ENCODE measurements at regions not wholly inside any gene's neighbourhood (a gene's known extent, or its start where the extent isn't known, plus 50 kb on each side); places are given as distances from the start of the nearest gene placed in this dataset.
A peak's percentile ranks its signal among the peaks of the same experiment; 100 is the strongest.

DNA sequence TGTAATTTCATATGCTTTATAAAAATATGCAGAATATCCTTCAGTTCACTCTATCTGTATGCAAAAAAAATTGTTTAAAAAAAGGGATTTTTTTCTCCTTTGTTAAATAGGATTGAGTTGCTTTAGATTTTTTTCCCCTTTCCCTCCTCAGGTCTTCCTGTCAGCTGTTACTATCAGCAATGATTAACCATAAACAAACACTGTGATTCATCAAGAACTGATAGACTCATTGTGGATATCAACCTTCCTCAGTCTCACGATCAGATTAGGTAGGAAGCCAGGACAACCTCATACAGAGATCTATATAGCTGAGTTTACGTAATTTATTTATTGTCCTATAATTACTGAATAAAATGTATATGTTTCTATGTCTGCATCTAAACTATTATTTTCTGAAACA lies 2136.2 kb upstream of the CELF4 start:
- ChIA-PET CTCF (ENCODE audit: partially characterized antibody) (no interaction called here), POLR2A (ENCODE audit: partially characterized antibody) (no interaction called here)
- no peak overlapping the region for H3K27ac ChIP-seq (ENCODE audit: low read depth, low read length)
- intact Hi-C loops (cut with micrococcal nuclease), result no loop called here
- H3K27me3 ChIP-seq (ENCODE audit: insufficient read depth, low read length), result no peaks in the 10 kb centered on the region
- no peak overlapping the region for H3K4me3 ChIP-seq (ENCODE audit: low read length in 2 of 2)
- no peaks in the 10 kb centered on the region for H3K36me3 ChIP-seq (ENCODE audit: insufficient read depth, low read length)
- Mint-ChIP-seq H3K4me3 (no peak overlapping the region), H3K9me3 (peaks cover 0 to 18% (median 10%) of the 10 kb centered on the region in 8 donors), H3K27ac (no peak overlapping the region), H3K4me1 (no peaks in the 10 kb centered on the region), H3K27me3 (no peaks in the 10 kb centered on the region), H3K36me3 (no peaks in the 10 kb centered on the region)
- DNase-seq, result no peak
- no peaks in the 10 kb centered on the region for H3K9me3 ChIP-seq (ENCODE audit: control insufficient read depth in 1 of 2, low read length in 2 of 2)
- no peaks in the 10 kb centered on the region for H3K4me1 ChIP-seq (ENCODE audit: insufficient read depth, low read length)

- intact Hi-C loops (cut with micrococcal nuclease), result no loop called here
- Mint-ChIP-seq H3K36me3 (no peaks in the 10 kb centered on the region), H3K4me1 (no peaks in the 10 kb centered on the region), H3K4me3 (no peak overlapping the region), H3K27ac (no peak overlapping the region), H3K9me3 (peaks cover 0 to 18% (median 10%) of the 10 kb centered on the region in 8 donors), H3K27me3 (no peaks in the 10 kb centered on the region)
- H3K36me3 ChIP-seq (ENCODE audit: insufficient read depth, low read length), result no peaks in the 10 kb centered on the region
- CTCF ChIA-PET (ENCODE audit: partially characterized antibody), result no interaction called here
- H3K4me1 ChIP-seq (ENCODE audit: insufficient read depth, low read length), result no peaks in the 10 kb centered on the region
- H3K4me3 ChIP-seq (ENCODE audit: low read length in 2 of 2), result no peak overlapping the region
- POLR2A ChIA-PET (ENCODE audit: partially characterized antibody), result no interaction called here
- H3K27ac ChIP-seq (ENCODE audit: low read depth, low read length), result no peak overlapping the region
- no peak for DNase-seq
- H3K9me3 ChIP-seq (ENCODE audit: control insufficient read depth in 1 of 2, low read length in 2 of 2), result no peaks in the 10 kb centered on the region
- H3K27me3 ChIP-seq (ENCODE audit: insufficient read depth, low read length), result no peaks in the 10 kb centered on the region
Measured at GRCh38 chr18:39701055-39701783, 2135.6 kb upstream of the CELF4 start.

DNA sequence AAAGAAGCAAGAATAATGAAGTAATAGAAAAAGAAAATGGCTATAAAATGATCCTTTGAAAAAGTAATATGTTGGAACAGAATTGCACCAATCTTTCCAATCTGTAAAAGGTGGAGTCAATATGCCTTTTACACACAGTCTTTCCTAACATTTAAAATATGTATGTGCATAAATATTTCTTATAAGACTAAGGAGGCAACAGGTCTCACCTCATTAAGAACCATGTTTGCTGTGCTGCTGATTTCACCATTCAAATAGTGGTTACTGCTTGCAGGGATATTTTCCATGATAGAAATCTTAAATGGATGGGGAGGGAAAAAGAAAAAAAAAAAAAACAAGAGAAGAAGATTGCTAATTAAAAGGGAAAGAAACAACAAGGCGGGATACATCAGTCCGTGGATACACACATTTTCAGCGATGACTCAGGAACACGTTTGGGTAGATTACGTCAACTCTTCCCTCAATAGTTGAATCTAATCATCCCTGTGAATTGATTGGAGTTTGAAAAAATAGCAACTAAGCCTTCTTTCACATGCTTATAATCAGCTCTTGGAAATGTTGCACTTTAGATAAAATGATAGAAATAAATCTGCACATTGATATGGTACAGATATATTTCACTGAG lies 2133.9 kb upstream of the CELF4 start:
- H3K4me1 ChIP-seq (ENCODE audit: insufficient read depth, low read length), result no peaks in the 10 kb centered on the region
- H3K27me3 Mint-ChIP-seq, result no peaks in the 10 kb centered on the region
- no peaks in the 10 kb centered on the region for H3K27me3 ChIP-seq (ENCODE audit: insufficient read depth, low read length)
- no peaks in the 10 kb centered on the region for H3K9me3 ChIP-seq (ENCODE audit: control insufficient read depth in 1 of 2, low read length in 2 of 2)
- POLR2A ChIA-PET (ENCODE audit: partially characterized antibody), result no interaction called here
- no peak overlapping the region for H3K4me3 Mint-ChIP-seq
- no peak for DNase-seq
- no peak overlapping the region for H3K4me3 ChIP-seq (ENCODE audit: low read length in 2 of 2)
- H3K27ac Mint-ChIP-seq, result no peak overlapping the region
- CTCF ChIA-PET (ENCODE audit: partially characterized antibody), result no interaction called here
- no peaks in the 10 kb centered on the region for H3K36me3 ChIP-seq (ENCODE audit: insufficient read depth, low read length)
- no peak overlapping the region for H3K27ac ChIP-seq (ENCODE audit: low read depth, low read length)
- peaks cover 0 to 17% (median 9%) of the 10 kb centered on the region in 8 donors for H3K9me3 Mint-ChIP-seq
- intact Hi-C loops (cut with micrococcal nuclease), result no loop called here
- H3K36me3 Mint-ChIP-seq, result no peaks in the 10 kb centered on the region
- no peaks in the 10 kb centered on the region for H3K4me1 Mint-ChIP-seq

DNA sequence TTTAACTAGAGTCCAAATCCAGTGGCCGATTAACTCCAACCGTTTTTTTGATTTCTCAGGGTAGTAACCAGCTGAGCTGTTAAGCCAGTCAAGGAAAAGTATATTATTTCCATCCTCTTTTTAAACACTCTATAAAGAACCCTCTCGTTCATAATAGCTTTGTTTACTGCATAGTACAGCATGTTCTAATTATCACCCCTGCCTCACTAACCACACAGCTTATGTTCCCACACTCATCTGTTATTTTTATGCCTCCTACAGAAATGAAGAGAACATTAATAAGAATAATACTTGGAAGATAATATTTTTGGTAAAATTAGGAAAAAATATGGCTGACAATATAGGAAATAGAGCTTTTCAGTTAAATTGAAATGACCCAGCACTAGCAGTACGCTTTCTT lies 2132.8 kb upstream of the CELF4 start:
- no peaks in the 10 kb centered on the region for H3K36me3 ChIP-seq (ENCODE audit: insufficient read depth, low read length)
- H3K4me3 ChIP-seq (ENCODE audit: low read length in 2 of 2), result no peak overlapping the region
- no peaks in the 10 kb centered on the region for H3K36me3 Mint-ChIP-seq
- H3K4me1 Mint-ChIP-seq, result no peaks in the 10 kb centered on the region
- H3K27me3 ChIP-seq (ENCODE audit: insufficient read depth, low read length), result no peaks in the 10 kb centered on the region
- ChIA-PET CTCF (ENCODE audit: partially characterized antibody) (no interaction called here), POLR2A (ENCODE audit: partially characterized antibody) (no interaction called here)
- H3K9me3 Mint-ChIP-seq, result peaks cover 0 to 16% (median 9%) of the 10 kb centered on the region in 8 donors
- H3K27ac Mint-ChIP-seq, result no peak overlapping the region
- H3K4me3 Mint-ChIP-seq, result no peak overlapping the region
- H3K4me1 ChIP-seq (ENCODE audit: insufficient read depth, low read length), result no peaks in the 10 kb centered on the region
- intact Hi-C loops (cut with micrococcal nuclease), result no loop called here
- H3K27me3 Mint-ChIP-seq, result no peaks in the 10 kb centered on the region
- no peaks in the 10 kb centered on the region for H3K9me3 ChIP-seq (ENCODE audit: control insufficient read depth in 1 of 2, low read length in 2 of 2)
- no peak overlapping the region for H3K27ac ChIP-seq (ENCODE audit: low read depth, low read length)
- no peak for DNase-seq

- no peaks in the 10 kb centered on the region for H3K36me3 ChIP-seq (ENCODE audit: insufficient read depth, low read length)
- POLR2A ChIA-PET (ENCODE audit: partially characterized antibody), result no interaction called here
- CTCF ChIA-PET (ENCODE audit: partially characterized antibody), result no interaction called here
- no peaks in the 10 kb centered on the region for H3K4me1 ChIP-seq (ENCODE audit: insufficient read depth, low read length)
- H3K4me3 ChIP-seq (ENCODE audit: low read length in 2 of 2), result no peak overlapping the region
- Mint-ChIP-seq H3K9me3 (peaks cover 2 to 15% (median 4%) of the 10 kb centered on the region in 8 donors), H3K36me3 (no peaks in the 10 kb centered on the region), H3K4me3 (no peak overlapping the region), H3K27ac (no peak overlapping the region), H3K27me3 (no peaks in the 10 kb centered on the region), H3K4me1 (no peaks in the 10 kb centered on the region)
- no peaks in the 10 kb centered on the region for H3K27me3 ChIP-seq (ENCODE audit: insufficient read depth, low read length)
- intact Hi-C loops (cut with micrococcal nuclease), result no loop called here
- H3K27ac ChIP-seq (ENCODE audit: low read depth, low read length), result no peak overlapping the region
- no peak for DNase-seq
- H3K9me3 ChIP-seq (ENCODE audit: control insufficient read depth in 1 of 2, low read length in 2 of 2), result no peaks in the 10 kb centered on the region
Measured at GRCh38 chr18:39693359-39693758, 2127.8 kb upstream of the CELF4 start.

DNA sequence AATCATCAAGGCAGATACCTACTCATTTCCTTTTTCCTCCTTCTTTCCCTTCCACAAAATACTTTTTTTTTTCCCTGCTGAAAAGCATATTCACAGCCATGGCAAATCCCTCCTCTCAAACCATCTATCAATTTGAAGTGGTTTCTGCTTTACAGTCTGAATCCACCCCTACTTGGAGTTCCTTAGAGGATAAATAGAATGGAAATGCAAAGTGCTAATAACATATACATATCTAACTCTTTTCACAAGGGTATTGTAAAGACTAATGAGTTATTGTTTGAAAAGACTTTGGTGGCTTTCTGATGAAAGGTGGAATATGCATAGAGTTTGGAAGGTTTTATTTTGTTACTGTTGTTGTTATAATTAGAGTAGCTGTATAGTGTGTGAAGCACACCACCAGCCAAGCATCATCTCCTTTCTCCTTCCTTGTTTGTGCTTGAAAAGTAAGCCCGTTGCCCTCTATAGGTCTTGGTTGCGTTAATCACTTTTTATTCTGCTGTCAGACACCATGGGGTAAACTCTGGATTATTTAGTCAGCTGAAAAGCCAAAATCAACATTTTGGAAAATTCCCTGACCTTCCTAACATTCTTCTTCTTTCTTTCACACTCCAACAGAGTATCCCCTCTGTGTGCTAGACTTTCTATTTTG lies 2126.9 kb upstream of the CELF4 start:
- H3K27me3 ChIP-seq (ENCODE audit: insufficient read depth, low read length), result no peaks in the 10 kb centered on the region
- Mint-ChIP-seq H3K9me3 (peaks cover 0 to 8% (median 4%) of the 10 kb centered on the region in 8 donors), H3K4me3 (peak overlapping the region in 1 of 8 donors; percentile 21), H3K27ac (no peak overlapping the region), H3K27me3 (no peaks in the 10 kb centered on the region), H3K36me3 (no peaks in the 10 kb centered on the region), H3K4me1 (no peaks in the 10 kb centered on the region)
- intact Hi-C loops (cut with micrococcal nuclease), result no loop called here
- H3K4me3 ChIP-seq (ENCODE audit: low read length in 2 of 2), result no peak overlapping the region
- no peak overlapping the region for H3K27ac ChIP-seq (ENCODE audit: low read depth, low read length)
- CTCF ChIA-PET (ENCODE audit: partially characterized antibody), result no interaction called here
- DNase-seq, result no peak
- H3K9me3 ChIP-seq (ENCODE audit: control insufficient read depth in 1 of 2, low read length in 2 of 2), result no peaks in the 10 kb centered on the region
- POLR2A ChIA-PET (ENCODE audit: partially characterized antibody), result no interaction called here
- no peaks in the 10 kb centered on the region for H3K36me3 ChIP-seq (ENCODE audit: insufficient read depth, low read length)
- no peaks in the 10 kb centered on the region for H3K4me1 ChIP-seq (ENCODE audit: insufficient read depth, low read length)

GRCh38 chr18:39685303-39685902 lies 2119.8 kb upstream of the CELF4 start:
- CTCF ChIA-PET (ENCODE audit: partially characterized antibody), result no interaction called here
- Histone ChIP-seq H3K27ac (ENCODE audit: low read depth, low read length) (no peak overlapping the region), H3K4me3 (ENCODE audit: low read length in 2 of 2) (no peak overlapping the region), H3K4me1 (ENCODE audit: insufficient read depth, low read length) (no peaks in the 10 kb centered on the region), H3K36me3 (ENCODE audit: insufficient read depth, low read length) (no peaks in the 10 kb centered on the region), H3K9me3 (ENCODE audit: control insufficient read depth in 1 of 2, low read length in 2 of 2) (no peaks in the 10 kb centered on the region), H3K27me3 (ENCODE audit: insufficient read depth, low read length) (no peaks in the 10 kb centered on the region)
- no peaks in the 10 kb centered on the region for H3K36me3 Mint-ChIP-seq
- intact Hi-C loops (cut with micrococcal nuclease), result no loop called here
- POLR2A ChIA-PET (ENCODE audit: partially characterized antibody), result no interaction called here
- H3K27me3 Mint-ChIP-seq, result no peaks in the 10 kb centered on the region
- peaks cover 0 to 11% (median 4%) of the 10 kb centered on the region in 8 donors for H3K9me3 Mint-ChIP-seq
- H3K4me1 Mint-ChIP-seq, result no peaks in the 10 kb centered on the region
- H3K4me3 Mint-ChIP-seq, result no peak overlapping the region
- H3K27ac Mint-ChIP-seq, result no peak overlapping the region
- DNase-seq, result no peak

Data from CD4-positive, alpha-beta memory T cell (primary cell).